Ovary (tissue), 3 donors: ENCODE measurements at regions not wholly inside any gene's neighbourhood (a gene's known extent, or its start where the extent isn't known, plus 50 kb on each side); places are given as distances from the start of the nearest gene placed in this dataset.

Source experiments
- EP300 ChIP-seq: sonication (generic); formaldehyde crosslinking; IDR thresholded peaks from one replicate; pipeline ENCODE4 v1.6.1; 2017; ENCODE audit warnings: antibody characterized with exemption
- POLR2A ChIP-seq: fragments of 450-650 bp; IDR thresholded peaks from one replicate; pipeline ENCODE4 v1.6.1; 2017; ENCODE audit warnings: antibody characterized with exemption, mild to moderate bottlenecking, moderate library complexity
- TF ChIP-seq, protein P1 (sequence below), 3 donors: fragments of 450-650 bp in 2 of 3; fragments of 200-600 bp in 1 of 3; IDR thresholded peaks; one replicate each; pipeline versions ENCODE4 v1.5.1 to v1.8.0; 2016 to 2022; ENCODE audit warnings: antibody characterized with exemption in 3 of 3, mild to moderate bottlenecking in 1 of 3
- donor health status: DM: no; HTN: no; CAD: no.

DNA sequence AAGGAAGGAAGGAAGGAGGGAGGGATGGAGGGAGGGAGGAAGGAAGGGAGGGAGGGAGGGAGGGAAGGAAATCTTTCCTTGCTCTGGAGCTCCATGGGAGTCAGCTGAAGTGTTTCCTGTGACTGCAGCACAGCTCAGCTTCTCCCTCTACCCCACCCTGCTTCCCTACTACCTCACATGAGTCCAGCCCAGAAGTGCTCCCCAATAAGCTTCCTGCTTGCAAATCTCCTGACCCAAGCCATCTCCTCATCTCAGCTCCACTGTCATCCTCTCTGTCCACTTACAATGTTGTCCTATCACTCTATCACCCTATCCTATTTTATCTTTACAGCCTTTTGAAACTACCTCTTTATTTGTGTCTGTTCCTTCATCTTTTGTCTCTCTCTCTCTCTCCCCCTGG lies 52.9 kb upstream of the SSBP3 start:
- TF ChIP-seq POLR2A = no peak
- TF ChIP-seq, protein P1, sequence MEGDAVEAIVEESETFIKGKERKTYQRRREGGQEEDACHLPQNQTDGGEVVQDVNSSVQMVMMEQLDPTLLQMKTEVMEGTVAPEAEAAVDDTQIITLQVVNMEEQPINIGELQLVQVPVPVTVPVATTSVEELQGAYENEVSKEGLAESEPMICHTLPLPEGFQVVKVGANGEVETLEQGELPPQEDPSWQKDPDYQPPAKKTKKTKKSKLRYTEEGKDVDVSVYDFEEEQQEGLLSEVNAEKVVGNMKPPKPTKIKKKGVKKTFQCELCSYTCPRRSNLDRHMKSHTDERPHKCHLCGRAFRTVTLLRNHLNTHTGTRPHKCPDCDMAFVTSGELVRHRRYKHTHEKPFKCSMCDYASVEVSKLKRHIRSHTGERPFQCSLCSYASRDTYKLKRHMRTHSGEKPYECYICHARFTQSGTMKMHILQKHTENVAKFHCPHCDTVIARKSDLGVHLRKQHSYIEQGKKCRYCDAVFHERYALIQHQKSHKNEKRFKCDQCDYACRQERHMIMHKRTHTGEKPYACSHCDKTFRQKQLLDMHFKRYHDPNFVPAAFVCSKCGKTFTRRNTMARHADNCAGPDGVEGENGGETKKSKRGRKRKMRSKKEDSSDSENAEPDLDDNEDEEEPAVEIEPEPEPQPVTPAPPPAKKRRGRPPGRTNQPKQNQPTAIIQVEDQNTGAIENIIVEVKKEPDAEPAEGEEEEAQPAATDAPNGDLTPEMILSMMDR (IDR thresholded peaks at IDR 0.05) = no peak
- no peak for TF ChIP-seq EP300
